Brain microvascular endothelial cell (primary cell): ENCODE measurements at regions not wholly inside any gene's neighbourhood (a gene's known extent, or its start where the extent isn't known, plus 50 kb on each side); places are given as distances from the start of the nearest gene placed in this dataset.
"Not testable (repeated sequence)": the region's sequence is repeated elsewhere in the genome, so short reads cannot be mapped to it uniquely, and the experiment has no call there.

Experiments
- DNase-seq: peaks from one replicate; pipeline ENCODE4 v3.0.0-alpha.2; 2020
- H3K27ac ChIP-seq: fragments of 250-450 bp; sonication (Bioruptor Pico); 2 replicates; pipeline ENCODE4 v1.5.1; 2020; ENCODE audit warnings: mild to moderate bottlenecking, moderate library complexity
- H3K27me3 ChIP-seq: fragments of 250-450 bp; sonication (Bioruptor Pico); replicated peaks from 2 replicates; pipeline ENCODE4 v1.5.1; 2020; ENCODE audit warnings: mild to moderate bottlenecking
- H3K36me3 ChIP-seq: fragments of 250-450 bp; sonication (Bioruptor Pico); replicated peaks from 2 replicates; pipeline ENCODE4 v1.5.1; 2020; ENCODE audit warnings: mild to moderate bottlenecking
- H3K4me3 ChIP-seq: 2 replicates; pipeline ENCODE4 v1.5.1; 2011; ENCODE audit warnings: low read depth, mild to moderate bottlenecking, control low read depth, low read length, moderate library complexity
- CTCF ChIP-seq: IDR thresholded peaks from 2 replicates; pipeline ENCODE4 v1.5.1; 2011; ENCODE audit warnings: low read depth, mild to moderate bottlenecking, moderate library complexity, low read length, control low read depth, inconsistent platforms; ENCODE audit errors: missing control alignments
- in situ Hi-C: cut with HindIII; loops from 2 replicates; pipeline ENCODE4 v1.10.0; 2017; ENCODE audit warnings: low sequenced_read_pairs, low pct_ligation_motif_present

DNA sequence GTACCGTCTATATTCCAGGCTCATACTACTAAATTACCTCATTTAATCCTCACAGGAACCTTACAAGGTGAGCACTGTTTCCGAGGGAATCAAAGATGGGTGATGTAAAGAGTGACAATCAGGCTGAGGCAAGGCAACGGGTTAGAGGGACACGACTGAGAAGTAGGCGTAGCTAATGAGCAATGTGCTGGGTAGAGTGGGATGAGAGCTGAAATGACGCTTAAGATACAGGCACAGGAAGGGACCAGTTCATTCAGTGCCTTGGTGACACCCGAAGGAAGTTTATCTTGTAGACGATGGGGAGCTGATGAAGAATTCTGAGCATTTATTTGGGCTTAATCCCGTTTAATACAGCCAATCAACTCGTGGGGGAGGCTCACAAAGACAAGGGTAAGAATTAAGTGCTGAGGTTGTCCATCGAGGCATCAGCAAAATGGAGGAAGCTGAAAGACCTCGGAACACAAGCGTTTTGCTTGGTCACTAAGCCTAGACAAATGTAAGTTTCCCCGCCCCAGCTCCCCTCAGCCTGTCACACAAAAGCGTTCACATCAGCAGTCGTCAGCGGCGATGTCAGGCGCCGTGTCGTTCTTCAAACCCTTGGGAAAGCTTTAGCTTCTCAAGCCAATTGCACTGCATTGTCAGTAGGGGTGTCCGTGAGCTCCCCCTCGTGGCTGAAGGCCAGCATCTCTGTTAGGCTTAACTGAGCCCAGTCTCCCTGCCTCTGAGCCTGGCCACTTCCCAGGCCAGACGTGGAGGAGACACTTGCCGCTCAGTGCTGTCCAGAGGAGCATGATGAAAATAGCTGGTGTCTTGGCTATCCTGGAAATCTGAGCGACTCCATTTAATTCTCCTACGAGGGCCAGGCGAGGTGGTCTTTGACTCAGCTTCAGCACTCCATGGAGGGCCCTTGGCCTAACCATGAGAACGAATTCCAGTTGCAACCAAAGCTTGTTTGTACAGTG, 288.5 kb upstream of the G2E3 start:
- Histone ChIP-seq H3K4me3 (peak overlapping the region; percentile 47), H3K27me3 (no peaks in the 10 kb centered on the region), H3K36me3 (no peaks in the 10 kb centered on the region), H3K27ac (no peak overlapping the region)
- peak; percentile 99 for TF ChIP-seq CTCF
- in situ Hi-C loops, result no loop called here
- peak; percentile 79 for DNase-seq

- no peaks in the 10 kb centered on the region for H3K36me3 ChIP-seq
- no peak for TF ChIP-seq CTCF
- no peak for DNase-seq
- H3K27ac ChIP-seq, result no peak overlapping the region
- no peaks in the 10 kb centered on the region for H3K27me3 ChIP-seq
- in situ Hi-C loops, result no loop called here
- H3K4me3 ChIP-seq, result no peak overlapping the region
Measured at GRCh38 chr14:30271811-30272323, 287.1 kb upstream of the G2E3 start.

- no peak overlapping the region for H3K27ac ChIP-seq
- in situ Hi-C loops, result no loop called here
- no peak for TF ChIP-seq CTCF
- H3K4me3 ChIP-seq, result no peak overlapping the region
- DNase-seq, result no peak
- H3K27me3 ChIP-seq, result no peaks in the 10 kb centered on the region
- no peaks in the 10 kb centered on the region for H3K36me3 ChIP-seq
Measured at GRCh38 chr14:30272848-30273832, 285.8 kb upstream of the G2E3 start.

DNA sequence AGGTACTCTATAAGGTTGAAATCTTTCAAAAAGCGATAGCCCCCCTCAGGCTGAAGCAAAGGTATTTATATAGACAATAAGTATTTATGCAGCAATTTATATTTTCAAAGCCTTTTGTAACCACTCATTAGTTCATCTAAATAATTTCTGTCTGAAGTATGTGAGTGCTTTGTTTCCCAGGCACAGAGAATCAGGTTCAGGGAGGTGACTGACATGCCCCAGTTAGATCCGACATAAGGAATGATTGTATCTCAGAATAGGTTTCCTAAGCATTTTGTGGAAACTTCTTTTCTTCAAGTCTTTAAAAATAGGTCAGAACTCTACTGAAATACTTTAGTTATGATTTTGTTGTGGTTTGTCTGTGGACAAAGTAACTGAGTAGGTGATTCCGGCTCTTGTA, 283.4 kb upstream of the G2E3 start:
- no peak for TF ChIP-seq CTCF
- in situ Hi-C loops, result no loop called here

GRCh38 chr14:30277268-30277667, 281.7 kb upstream of the G2E3 start:
- in situ Hi-C loops, result no loop called here
- no peak for DNase-seq
- Histone ChIP-seq H3K27ac (no peak overlapping the region), H3K4me3 (no peak overlapping the region), H3K27me3 (no peaks in the 10 kb centered on the region), H3K36me3 (no peaks in the 10 kb centered on the region)
- TF ChIP-seq CTCF, result no peak

More for the DNA sequence above, 283.4 kb upstream of the G2E3 start:
- Histone ChIP-seq H3K36me3 (no peaks in the 10 kb centered on the region), H3K27ac (no peak overlapping the region), H3K4me3 (no peak overlapping the region), H3K27me3 (no peaks in the 10 kb centered on the region)
- DNase-seq, result no peak

GRCh38 chr14:30278856-30279255, 280.1 kb upstream of the G2E3 start:
- H3K27ac ChIP-seq, H3K4me3 ChIP-seq, H3K36me3 ChIP-seq, in situ Hi-C loops, H3K27me3 ChIP-seq, DNase-seq: not testable (repeated sequence)
